CD4-positive, alpha-beta T cell treated with Interferon alpha-2 for 1 hour (primary cell): ENCODE measurements at regions not wholly inside any gene's neighbourhood (a gene's known extent, or its start where the extent isn't known, plus 50 kb on each side); places are given as distances from the start of the nearest gene placed in this dataset.
"Not testable (repeated sequence)": the region's sequence is repeated elsewhere in the genome, so short reads cannot be mapped to it uniquely, and the experiment has no call there.

Source experiments
- DNase-seq, 2 donors: peaks; one replicate each; pipeline ENCODE4 v3.0.0-alpha.2; 2020 to 2022

DNA sequence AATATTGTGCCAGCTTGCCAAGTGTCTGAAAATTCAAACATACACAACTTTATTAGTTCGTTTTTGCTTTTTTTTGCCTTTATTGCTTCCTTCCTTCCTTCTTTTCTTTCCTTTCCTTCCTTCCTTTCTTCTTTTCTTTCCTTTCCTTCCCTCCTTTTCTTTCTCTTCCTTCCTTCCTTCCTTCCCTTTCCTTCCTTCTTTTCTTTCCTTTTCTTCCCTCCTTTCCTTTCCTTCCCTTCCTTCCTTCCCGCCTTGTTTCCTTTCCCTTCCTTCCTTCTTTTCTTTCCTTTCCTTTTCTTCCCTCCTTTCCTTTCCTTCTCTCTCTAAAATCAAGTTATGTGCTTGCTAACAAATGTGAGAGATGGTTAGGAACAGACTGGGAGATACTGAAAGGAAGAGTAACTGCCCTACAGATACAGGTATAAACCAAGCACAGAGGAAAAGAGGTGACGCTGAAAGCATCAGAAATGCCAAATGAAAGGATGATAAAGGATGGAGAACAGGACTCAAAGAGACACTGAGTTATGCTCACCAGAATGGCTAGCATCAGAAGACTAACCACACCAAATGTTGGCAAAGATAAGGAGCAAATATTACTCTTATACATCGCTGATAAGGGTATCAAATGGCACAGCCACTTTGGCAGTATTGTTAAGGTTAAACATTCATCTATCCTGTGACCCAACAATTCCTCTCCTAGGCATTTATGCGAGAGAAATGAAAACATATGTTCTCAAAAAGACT lies 151.6 kb downstream of the MREG start:
- DNase-seq, result no peak

DNA sequence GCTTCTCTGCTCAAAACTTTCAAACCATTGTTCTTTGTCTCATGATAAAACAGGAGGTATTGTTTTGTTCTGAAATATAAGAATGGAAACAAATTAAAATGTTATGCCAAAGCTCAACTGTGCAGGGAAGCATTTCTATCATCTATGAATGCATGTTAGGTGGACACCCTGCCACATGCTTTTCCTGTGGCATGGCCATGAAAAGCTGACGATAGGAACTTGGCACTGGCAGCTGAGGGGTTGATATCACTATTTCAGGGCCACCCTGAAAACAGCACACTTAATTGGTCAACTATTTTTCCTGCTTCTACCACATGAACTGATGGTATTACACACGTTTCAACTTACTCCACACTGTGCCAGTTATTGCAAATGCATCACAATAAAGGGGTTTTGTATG lies 157.3 kb downstream of the MREG start:
- DNase-seq, result no peak

DNA sequence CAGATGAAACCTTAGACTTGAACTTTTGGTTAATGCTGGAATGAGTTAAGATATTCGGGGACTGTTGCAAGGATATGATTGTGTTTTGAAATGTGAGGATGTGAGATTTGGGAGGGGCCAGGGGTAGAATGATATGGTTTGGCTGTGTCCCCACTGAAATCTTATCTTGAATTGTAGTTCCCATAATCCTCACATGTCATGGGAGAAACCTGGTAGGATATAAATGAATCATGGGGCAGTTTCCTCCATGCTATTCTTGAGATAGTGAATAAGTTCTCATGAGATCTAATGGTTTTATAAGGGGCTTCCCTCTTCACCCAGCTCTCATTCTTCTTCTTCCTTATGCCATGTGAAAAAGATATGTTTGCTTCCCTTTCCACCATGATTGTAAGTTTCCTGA lies 158.0 kb downstream of the MREG start:
- DNase-seq, result not testable (repeated sequence)

GRCh38 chr2:215854008-215854407 lies 159.3 kb downstream of the MREG start:
- DNase-seq, result no peak

- no peak for DNase-seq
These were observed 161.7 kb downstream of the MREG start for GRCh38 chr2:215851696-215852095.

DNA sequence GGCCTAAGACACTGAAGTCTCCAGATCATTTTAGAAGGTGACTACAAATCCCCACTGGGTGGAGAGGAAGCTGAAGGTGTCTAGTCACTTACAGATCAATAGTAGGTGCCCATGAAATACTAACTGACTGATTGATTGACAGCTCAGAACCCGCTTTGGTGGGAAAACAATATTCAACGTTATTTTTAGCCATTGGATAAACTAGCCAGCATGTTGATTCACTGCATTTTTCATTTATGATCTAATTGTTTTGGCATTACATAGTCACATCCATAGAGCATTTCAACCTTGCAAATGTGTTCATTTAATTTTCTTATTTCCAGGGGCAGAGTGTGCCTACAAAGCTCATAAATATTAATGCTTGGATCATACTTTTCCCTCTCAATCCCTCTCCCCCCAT lies 162.3 kb downstream of the MREG start:
- DNase-seq, result no peak

- no peak for DNase-seq
These were observed 163.0 kb downstream of the MREG start for GRCh38 chr2:215850380-215850779.

GRCh38 chr2:215849771-215850170 lies 163.6 kb downstream of the MREG start:
- DNase-seq, result no peak

DNA sequence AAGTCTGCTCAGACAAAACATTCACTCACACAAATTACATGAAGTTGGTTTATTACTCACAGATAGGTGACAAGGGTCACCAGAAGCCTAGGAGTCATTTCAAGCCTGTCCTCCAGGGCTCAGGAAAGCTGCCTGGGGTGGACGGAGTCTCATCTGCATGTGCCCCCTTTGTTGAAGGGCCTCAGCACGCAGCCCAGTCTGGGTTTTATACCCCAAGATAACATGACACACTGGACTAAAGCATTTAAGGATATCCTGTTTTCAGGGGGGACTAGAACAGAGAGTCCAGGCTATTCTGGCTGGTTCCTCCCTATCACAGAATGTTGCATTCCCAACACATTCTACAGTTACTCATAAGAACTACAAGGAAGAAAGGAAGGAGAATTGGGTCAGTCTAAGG lies 164.7 kb downstream of the MREG start:
- no peak for DNase-seq

DNA sequence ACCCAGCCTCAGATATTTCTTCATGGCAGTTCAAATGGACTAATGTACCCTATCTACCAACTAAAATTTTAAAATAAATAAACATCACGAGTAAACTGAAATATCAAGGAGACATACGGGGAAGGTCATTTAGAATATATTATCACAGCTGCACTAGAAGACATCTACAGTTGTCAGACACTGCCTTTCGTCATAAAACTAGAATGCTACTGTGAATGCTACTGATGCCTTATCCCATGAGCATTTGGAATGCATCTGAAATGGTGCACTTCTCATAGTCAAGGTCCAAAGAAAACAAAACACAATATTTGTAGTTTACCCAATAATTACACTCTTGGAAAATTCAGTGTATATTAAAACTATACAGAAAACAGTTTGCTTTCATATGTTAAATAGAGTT lies 165.2 kb downstream of the MREG start:
- no peak for DNase-seq

GRCh38 chr2:215847718-215848117 lies 165.6 kb downstream of the MREG start:
- DNase-seq, result no peak

- no peak for DNase-seq
These were observed 166.3 kb downstream of the MREG start for GRCh38 chr2:215847056-215847455.

- DNase-seq, result no peak
These were observed 167.3 kb downstream of the MREG start for GRCh38 chr2:215845839-215846586.

- no peak for DNase-seq
These were observed 169.8 kb downstream of the MREG start for GRCh38 chr2:215843579-215843978.

- DNase-seq, result no peak
These were observed 172.1 kb downstream of the MREG start for GRCh38 chr2:215841175-215841816.

DNA sequence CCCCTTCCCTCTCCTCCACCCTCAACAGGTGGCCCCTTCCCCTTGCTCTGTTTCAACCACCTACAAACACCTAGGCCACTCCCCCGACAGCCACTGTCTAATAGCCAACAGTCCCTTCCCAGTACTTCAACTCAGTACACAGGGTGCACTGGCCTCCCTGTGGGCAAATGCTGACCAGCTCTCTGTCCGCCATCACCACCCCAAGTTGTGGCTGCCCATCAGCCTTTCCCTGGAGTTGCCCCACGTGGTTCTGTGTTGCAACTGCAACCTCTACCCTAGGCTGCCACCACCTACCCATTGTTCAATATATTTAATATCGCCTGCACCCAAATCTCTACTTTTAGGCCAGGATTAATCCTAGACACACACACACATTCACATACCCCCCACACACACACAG lies 173.5 kb downstream of the MREG start:
- DNase-seq, result no peak

DNA sequence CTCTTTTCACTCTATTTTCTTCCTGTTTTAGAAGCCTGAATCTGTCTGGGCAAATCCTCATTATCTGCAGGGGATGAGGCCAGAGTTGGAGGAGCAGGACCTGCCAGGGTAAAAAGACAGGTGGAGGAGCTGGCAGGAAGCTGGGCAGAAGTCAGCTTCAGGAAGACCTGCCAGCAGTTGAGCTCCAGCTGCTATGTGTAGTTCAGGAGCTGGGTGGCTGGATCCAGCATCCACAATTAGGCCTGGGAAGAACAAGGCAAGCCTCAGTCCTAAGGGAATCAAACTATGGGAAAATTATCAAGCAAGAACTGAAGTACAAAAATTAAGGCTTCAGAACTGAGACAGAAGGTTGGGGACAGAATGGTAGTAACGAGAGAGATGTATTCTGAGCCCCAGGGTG lies 174.0 kb downstream of the MREG start:
- DNase-seq, result no peak

GRCh38 chr2:215836881-215837280 lies 176.5 kb downstream of the MREG start:
- no peak for DNase-seq

DNA sequence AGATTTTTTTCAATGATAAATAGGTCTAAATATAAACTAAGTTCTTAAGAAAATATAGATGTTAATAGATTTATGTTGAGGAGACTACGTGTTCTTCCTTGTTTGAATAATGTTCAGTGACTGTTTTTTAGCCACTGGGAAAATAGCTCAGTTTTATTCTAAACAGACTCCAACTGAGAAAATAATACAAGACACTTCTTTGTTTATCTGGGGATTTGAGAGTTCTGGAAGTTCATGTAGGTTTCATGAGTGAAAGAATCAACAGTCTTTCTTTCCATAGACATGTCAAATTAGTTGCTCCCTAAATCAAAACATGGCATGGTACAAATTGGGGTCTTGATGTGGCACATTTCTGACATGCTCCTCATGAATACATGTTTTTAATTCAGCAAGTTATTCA lies 177.7 kb downstream of the MREG start:
- DNase-seq, result no peak

DNA sequence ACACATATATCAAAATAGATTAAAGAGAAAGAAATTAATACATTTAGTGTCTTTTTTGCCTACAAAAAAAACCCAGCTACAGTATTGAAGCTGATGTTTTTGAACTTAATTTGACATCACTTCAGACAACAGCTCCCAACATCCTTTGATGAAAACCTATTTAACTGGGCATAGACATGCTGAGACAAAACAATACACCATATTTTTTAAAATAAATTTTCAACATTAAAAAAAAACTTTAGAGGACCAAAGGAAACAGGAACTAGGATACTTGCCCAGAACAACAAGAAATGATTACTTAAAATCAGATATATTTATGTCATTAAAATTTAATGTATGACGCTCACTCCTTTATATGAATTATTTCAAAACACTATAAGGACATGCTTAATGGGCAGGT lies 178.1 kb downstream of the MREG start:
- DNase-seq, result no peak

DNA sequence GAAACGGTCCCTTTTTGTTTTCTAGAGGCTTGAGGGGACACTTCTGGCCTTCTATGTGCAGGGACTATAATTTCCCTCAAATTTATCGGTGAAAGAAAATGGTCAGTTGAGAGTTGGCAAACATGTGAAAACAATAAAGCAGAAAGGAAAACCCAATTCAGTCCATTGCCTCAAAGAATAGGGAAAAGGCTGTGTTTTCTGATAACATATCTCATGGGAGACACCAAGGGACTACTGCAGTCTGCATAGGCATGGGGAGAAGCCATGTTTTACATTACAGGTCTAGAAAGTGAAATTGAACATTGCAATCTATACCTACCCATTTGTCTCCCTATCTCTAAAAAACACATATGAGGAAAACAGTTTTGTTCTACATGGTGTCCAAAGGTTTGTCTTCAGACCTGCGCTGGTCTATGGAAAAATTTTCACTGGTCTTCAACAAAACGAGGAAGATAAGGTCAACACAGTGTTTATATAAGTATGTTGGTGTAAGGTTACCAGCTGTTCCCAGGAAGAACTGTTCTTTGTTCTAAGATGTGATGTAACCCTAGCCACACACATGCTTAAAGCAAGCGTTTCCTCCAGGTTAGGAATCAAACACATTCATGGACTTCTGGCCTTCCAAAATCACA lies 179.7 kb downstream of the MREG start:
- no peak for DNase-seq

DNA sequence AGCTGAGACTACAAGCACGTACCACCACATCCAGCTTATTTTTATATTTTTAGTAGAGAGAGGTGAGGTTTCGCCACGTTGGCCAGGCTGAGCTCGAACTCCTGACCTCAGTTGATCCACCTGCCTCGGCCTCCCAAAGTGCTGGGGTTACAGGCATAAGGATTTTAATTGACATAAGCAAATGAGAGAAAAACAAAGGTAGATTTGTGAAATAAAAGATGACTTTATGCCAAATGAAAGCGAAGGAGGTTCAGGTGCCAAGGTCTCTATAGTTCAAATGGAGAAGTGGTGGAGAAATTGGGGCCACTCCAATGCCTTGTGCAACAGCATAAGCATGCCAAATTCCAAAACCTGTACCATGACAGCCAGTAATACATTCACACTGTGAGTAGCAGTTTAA lies 180.6 kb downstream of the MREG start:
- DNase-seq, result no peak

- no peak for DNase-seq
These were observed 181.9 kb downstream of the MREG start for GRCh38 chr2:215831296-215831913.
